Right ventricle myocardium inferior (tissue), 1 donor: ENCODE measurements at regions not wholly inside any gene's neighbourhood (a gene's known extent, or its start where the extent isn't known, plus 50 kb on each side); places are given as distances from the start of the nearest gene placed in this dataset.

Experiments
- ATAC-seq: fragments of 200-7000 bp; cut with Tn5 transposase; one replicate; pipeline ENCODE4 v1.9.1; 2020; ENCODE audit warnings: mild to moderate bottlenecking, moderate library complexity
- DNase-seq: peaks from one replicate; pipeline ENCODE4 v3.0.0; 2021; ENCODE audit errors: missing footprints
- intact Hi-C: fragments of 100-400 bp; cut with DNase I; formaldehyde crosslinking; loops from one replicate; pipeline ENCODE4 v1.11.0; 2022
- donor health status: DM: no; HTN: yes; CAD: no; lungs with severe emphysema.

DNA sequence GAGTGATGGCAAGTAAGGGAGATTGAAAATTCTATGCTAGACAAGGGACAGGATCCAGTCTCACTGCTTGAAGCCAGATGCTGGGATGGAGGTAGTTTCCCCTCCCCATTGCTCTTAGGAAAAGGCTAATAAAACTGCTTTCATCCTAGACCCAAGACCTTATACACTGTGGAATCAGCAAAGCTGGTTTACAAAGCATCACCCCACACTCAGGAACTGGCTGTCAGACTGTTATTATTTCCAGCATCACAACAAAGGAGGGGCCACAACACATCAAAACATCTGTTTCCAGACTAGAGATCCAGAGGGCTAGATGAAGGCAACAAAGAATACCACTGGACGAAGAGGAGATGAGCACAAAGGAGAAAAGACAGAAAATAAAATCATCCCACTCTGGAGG, 364.6 kb upstream of the PTGER4 start:
- ATAC-seq (no peak), DNase-seq (no peak)
- intact Hi-C loops = no loop called here

DNA sequence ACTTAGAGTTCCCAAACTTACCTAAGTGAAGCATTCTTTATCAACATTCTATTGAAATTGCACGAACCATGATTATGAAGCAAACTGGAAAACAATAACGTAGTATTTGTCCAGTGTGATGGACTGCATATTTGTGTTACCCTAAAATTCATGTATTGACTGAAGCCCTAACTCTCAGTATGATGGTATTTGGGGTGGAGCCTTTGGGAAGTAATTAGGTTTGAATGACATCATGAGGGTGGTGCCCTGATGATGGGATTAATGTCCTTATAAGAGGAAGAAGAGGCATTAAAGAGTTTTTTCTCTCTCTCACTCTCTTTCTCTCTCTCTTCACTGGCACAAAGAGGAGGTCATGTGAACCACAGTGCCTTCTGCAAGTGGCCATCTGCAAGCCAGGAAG, 365.4 kb upstream of the PTGER4 start:
- intact Hi-C loops = no loop called here
- ATAC-seq (no peak), DNase-seq (no peak)

DNA sequence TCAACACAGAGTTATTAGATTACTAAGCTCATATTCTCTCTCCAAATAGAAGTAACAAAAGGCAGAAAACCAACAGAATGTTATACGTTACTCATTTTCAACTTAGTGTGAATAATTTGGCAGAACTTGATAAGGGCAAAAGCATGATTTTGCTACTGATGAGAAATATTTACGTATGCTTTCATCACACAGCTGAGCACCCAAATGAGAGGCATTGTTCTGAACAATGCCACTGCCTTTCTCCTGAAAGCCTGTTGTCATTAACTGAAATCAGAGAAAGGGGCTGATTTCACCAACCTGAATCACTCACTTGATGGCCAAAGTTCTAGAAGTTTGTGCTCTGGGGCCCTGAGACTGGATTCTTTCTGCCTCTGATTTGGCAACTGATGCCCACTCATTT, 367.5 kb upstream of the PTGER4 start:
- ATAC-seq = no peak
- DNase-seq = no peak
- intact Hi-C loops = no loop called here

DNA sequence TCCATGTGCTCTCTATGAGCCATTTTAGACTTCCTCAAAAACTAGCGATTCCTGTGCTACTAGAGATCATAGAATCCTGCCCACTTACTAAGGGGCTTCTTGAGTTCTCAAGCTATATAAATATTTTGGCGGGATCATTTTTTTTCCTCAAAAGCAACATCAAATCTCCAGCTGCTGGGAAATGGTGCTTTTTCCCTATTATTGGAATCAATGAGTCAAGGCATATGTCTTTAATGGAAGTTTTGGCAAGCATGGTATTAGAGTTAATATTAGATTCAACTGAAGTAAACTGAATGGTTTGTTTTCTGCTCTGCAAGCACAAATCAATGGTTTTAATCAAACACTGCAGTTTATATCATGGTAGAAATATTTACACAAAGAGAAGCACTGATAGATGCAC, 369.9 kb upstream of the PTGER4 start:
- DNase-seq = no peak
- no peak for ATAC-seq
- intact Hi-C loops = no loop called here

DNA sequence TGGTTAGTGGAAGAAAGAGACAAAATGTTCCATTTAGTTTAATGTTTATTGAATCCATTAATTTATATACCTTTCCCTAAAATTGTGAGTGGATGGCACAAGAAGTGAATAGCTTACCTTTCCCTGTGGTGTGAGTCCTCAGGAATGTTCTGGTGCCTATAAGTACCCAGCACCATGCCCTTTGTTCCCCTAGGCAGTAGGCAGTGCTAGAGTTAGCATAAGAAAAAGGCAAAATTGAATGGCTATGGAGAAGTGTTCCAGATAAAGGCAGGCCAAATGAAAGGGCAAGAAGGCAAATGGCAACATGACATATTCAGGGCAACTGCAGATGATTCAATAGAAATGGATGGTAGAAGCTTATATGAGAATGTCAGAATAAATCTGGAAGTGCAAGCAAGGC, 370.8 kb upstream of the PTGER4 start:
- ATAC-seq (no peak), DNase-seq (no peak)
- intact Hi-C loops = no loop called here

DNA sequence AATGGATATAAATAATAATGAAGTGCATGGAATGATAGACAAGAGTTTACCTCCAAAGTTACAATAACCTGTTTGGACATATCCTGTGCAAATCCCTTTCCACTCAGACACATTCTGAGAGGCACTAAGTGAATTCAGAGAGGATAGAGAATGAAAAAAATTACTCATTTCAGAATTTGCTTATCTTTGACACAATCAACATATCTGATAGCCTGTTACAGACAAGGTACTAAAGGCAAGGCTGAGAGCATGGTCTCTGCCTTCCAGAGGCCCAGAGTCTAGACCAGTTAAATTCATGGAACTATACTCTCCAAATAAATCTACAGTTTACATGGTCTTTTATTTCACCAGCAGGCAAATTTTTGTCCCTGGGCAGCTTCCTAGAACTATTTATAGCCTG, 371.8 kb upstream of the PTGER4 start:
- intact Hi-C loops = no loop called here

DNA sequence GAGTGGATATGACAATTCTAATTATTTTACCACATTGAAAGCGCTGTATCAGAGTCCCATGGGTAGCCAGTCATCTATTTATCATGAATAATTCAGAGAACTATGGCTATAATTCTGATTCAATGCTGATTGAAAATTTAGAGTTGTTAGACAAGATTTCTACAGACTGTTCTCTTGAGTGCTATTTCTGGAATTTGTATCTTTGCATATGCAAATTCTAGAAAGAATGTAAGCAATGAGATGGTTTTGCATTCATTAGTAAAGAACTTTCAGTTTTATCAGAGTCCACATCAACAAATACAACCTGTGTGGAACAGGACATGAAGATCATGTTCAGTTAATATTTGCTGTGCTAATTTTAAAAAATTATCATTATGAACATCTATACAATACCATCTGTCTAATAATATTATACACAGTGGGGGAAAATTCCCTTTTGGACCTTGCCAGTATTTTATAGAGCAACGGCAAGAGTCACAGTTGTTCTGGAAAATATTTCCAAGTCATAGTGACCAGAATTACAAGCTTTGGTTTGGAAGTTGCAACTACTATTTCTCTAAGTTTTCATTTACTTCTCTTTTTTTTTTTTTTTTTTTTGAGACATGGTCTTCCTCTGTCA, 372.7 kb upstream of the PTGER4 start:
- ATAC-seq (no peak), DNase-seq (no peak)
- intact Hi-C loops = no loop called here

More for the DNA sequence above, 371.8 kb upstream of the PTGER4 start:
- no peak for ATAC-seq
- DNase-seq = no peak

DNA sequence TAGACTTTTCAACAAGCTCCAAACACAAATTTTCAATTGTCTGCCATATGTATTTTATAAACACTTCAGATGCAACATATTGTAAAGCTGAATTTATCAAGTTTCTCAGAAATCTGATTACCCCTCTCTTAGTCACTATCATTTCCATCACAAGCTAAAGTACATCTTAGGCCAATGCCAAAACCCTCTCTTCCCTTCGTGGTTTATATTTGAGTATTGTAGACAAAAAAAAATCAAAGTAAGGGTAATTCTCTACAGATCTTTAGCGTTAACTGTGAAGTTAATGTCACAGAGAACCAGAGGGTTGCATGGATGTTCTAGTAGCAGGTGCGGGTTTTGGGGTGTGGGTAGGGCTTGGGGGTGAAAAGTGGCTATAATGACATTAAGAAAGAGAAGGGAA, 387.7 kb upstream of the PTGER4 start:
- intact Hi-C loops = no loop called here
- DNase-seq (no peak), ATAC-seq (no peak)

DNA sequence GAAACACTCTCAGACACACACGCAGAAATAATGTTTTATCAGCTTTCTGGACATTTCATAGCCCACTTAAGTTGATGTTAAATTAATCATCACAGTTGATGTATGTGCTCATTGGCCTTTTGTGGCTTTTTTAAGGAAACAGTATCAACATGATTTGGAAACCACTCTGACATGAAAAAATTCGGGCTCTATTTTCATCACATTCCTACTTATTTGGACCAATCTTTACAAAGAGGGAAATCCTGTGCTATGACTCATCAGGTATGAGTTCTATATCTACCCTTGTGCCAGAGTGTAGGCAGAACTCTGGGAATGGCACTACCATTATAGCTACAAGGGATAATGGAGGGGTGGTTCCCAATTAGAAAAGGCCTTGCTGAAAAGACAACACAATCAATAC, 388.4 kb upstream of the PTGER4 start:
- no peak for ATAC-seq
- intact Hi-C loops = no loop called here
- DNase-seq = no peak

DNA sequence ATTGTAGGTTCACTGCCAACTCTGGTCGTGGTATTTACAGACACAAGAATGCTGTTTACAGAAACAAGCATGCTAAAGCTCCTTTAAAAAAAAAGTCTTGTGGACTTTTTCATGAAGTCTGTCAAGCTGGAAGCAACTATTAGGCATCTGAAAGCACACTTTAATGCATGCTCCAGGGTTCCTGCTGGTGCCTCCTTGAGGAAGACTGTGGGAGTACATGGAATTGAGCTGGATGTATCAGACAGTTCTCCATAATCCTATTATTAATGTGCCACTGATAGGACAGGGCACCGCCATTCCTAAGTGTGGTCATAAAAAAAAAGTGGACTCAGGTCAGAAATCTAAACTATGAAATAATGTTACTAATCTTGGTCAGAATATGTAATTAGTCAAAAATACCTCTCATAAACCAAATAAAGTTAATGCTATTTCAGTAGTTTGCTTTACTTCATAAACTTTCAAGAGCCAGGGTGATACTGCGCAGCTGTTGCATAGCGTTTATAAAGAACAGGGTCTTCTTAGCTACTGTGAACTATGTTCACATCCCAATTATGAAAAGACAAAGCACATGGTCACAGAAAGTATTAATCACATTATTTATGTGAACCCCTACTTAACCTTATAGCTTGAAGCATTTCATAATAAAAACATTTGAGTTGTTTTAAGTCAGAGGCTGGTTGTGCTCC, 390.8 kb upstream of the PTGER4 start:
- DNase-seq = no peak
- intact Hi-C loops = no loop called here
- ATAC-seq = no peak

DNA sequence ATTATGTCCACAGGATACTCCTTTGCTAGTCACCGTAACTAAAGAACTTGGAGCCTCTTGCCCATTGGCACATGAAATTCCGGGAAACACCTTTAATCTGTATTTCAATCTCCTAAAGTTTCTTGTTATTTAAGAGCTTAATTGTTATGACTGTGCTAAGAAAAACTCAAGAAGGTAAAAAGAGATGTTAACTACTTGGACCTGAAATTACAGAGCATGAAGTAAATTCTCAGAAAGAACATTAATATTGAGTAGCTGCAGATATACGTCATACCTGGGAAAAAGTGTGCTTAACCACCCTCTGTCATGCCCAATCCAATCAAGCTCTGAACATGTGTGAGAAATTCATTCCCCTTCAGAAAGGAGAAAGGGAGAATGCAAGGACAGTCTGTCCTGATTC, 394.9 kb upstream of the PTGER4 start:
- ATAC-seq = no peak
- intact Hi-C loops = no loop called here

DNA sequence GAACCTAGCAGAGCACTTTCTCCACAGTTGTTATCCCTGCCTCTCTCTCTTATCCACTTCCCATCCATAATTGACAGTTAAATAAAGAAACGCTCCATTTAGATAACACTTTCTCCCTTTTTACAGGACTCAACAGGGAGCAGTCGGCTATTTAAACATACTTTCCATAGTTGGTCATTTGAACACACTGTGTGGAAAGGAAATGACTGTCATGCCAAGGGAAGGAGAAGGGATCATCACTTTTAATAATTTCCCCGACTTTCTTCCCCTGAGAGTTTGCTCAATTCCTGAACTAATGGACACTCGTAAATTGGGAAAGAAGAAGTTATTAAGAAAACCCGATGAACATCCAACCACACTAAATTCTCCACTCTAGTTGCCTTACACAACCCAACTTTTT, 400.8 kb upstream of the PTGER4 start:
- intact Hi-C loops = no loop called here
- DNase-seq (no peak), ATAC-seq (no peak)

More for the DNA sequence above, 394.9 kb upstream of the PTGER4 start:
- DNase-seq = no peak

DNA sequence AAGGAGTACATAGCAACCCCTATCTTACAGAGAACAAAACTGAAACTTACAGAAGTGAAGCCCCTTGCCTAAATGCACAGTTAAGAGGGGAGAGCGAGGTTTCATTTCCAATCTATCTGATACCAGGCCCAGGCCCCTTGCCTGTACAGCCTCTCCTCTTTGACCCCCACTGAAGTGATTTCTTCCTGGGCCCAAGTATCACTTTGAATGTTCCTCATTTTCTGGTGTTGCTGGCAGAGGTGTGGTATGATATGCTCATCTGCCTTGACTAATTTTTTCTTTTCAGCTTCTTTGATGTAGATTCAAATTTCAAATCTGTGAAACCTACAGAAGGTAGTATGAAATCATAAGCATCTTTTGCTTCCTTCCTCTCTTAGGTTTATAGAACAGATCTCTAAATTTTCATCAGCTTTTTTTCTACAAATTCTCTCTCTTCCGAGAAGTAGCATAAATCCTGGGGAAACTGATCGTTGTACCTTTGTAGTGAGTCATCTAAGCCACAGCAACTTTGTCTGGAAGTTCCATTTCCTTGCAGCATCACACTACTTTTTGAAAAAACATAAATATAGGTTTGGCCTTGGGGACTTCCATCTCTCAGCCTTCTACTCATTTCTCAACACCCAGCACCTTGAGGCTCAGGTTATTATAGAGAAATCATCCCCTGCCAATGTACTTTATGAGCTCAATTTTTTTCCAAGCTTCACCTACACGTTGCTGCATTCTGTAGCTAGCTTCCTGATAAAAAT, 402.4 kb upstream of the PTGER4 start:
- no peak for ATAC-seq
- DNase-seq = no peak
- intact Hi-C loops = no loop called here

DNA sequence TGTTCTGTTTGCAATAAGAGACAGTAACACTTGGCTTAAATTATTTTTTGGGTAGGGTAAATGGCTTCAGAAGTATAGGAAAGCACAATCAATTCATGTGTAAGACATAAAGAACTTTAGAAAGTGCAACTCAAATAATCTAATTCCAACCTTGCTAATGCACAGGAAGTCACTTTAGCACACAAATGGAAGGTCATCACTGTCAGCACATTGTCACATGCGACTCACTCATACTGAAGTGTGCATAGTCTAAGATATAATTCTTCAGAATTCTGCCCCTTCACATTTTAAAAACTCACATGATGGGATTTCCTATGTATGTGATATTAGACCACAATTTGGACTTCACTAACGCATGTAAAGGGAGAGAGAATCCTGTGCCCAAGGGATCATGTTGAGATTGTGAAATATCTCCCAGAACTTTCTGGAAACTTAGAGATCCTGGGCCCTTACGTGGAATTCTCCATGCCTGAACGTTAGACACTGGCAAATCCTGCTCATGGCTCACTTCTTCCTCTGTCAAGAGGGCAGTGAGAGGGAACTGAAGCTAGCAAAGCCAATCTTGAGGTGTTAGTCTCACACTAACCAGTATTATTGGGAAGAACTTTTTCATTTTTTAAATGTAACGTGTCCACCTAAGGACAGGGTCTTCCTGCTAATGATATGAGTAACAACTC, 403.2 kb upstream of the PTGER4 start:
- DNase-seq (no peak), ATAC-seq (no peak)
- intact Hi-C loops = no loop called here

DNA sequence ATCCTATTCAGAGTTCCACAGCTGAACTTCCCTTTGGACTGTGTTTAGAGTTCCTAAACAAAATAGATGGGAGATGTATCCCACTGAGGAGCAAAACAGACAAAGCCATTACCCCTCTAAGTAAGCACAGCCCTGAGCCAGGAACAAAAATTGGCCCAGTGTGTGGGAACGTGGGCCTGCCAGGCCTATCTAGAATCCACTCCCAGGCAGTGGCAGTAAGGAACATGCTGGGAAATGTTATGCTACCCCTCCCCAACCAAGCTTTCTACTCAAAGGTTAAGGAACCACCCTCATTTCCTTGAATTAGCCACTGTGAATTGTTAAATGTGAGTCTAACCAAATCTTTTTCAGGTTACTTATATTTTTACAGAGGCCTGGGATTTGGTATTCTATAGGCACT, 405.1 kb upstream of the PTGER4 start:
- intact Hi-C loops = no loop called here
- ATAC-seq (no peak), DNase-seq (no peak)

DNA sequence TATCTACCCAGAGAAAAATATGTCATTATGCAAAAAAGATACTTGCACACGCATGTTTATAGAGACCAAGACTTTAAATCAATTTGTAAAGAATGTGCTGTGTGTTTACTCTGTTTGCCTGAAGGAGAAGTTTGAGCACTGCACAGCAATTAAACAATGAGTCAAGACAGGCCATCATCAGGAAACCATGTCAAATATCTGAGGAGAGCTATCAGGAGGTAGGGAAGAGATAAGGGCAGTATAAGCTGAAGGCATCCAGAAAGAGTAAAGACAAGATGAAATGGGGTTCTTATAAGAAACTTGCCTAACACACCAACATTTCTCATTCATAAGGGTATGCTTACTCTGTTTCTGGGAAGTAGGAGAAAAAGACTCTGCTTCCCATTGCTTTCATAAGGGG, 405.8 kb upstream of the PTGER4 start:
- ATAC-seq (no peak), DNase-seq (no peak)
- intact Hi-C loops = no loop called here

DNA sequence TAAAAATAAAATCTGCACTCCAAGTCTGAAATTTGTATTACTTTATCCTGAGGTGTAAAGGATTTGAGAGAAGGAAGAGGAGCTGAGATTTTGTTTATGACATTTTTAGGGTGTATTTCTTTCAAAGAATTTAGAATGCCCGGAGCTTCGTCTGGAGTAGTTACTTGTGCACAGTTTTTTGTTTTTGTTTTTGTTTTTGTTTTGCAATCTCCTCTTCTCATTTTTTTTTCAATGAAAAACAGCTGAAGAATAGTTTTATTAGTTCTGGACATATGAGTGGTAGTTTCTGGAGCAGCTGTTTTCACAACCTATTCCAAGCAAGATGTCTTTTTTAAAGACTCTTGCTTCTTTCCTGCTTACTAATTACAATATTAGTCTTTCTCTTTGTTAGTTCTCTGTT, 408.2 kb upstream of the PTGER4 start:
- intact Hi-C loops = no loop called here
- ATAC-seq (no peak), DNase-seq (no peak)

DNA sequence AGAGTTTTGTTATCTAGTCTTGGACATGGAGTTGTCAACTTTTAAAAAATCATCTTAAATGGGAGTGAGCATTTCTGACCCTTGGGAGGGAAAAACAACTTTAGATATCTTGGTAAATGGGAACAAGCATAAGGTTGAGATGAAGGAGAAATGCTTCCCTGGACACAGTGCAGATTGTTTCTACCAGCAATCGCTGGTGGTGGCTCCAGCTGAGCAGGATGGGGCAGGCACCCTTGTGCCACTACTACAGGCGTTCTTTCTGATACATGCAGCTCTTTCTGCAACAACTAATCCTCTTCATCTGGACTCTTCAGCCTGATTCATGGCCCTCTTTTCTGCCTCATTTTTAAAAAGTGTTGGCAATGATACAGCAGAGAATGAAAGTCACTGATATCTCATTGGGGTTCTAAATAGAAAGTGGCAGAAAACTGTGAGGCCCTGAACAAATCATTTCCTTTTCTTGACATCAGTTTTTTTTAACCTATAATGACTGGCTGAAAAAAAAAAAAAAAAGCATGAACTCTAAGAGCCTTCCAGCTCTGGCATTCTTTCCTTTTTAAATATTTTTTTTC, 409.4 kb upstream of the PTGER4 start:
- DNase-seq (no peak), ATAC-seq (no peak)
- intact Hi-C loops = no loop called here

DNA sequence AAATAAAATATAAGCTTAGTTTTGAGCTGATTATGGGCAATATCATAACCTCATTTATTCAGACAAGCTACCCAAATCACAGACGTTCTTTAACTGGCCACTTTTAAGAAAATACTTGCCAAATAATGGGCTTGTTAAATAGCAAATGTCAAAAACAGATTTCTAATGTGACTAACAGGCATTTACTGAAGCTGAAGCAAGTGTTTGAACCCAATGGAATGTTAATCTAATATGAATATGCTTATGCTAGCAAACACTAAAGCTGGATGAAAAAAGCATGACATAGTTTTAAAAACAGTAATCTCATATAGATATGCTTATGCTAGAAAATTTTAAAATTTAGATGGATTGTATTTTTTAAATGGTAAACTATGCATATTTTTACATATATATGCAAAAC, 411.6 kb upstream of the PTGER4 start:
- ATAC-seq (no peak), DNase-seq (no peak)
- intact Hi-C loops = no loop called here

DNA sequence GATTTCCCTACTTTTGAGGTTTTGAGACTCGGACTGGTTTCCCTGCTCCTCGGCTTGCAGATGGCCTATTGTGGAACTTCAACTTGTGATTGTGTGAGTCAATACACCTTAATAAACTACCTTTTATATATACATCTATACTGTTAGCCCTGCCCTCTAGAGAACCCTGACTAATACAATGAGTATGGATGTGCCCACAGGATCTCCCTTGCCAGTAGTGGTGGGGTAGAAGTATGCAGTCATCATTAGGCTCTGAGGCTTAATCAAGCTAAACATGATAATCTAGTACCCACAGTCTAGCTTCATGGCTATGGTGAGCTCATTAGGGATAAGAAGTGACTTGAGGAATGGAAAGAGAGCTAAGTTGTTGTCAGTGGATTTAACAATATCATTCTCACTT, 412.8 kb upstream of the PTGER4 start:
- no peak for ATAC-seq
- intact Hi-C loops = no loop called here
- no peak for DNase-seq
